ENCODE measurements at regions not wholly inside any gene's neighbourhood (a gene's known extent, or its start where the extent isn't known, plus 50 kb on each side); places are given as distances from the start of the nearest gene placed in this dataset.

DNA sequence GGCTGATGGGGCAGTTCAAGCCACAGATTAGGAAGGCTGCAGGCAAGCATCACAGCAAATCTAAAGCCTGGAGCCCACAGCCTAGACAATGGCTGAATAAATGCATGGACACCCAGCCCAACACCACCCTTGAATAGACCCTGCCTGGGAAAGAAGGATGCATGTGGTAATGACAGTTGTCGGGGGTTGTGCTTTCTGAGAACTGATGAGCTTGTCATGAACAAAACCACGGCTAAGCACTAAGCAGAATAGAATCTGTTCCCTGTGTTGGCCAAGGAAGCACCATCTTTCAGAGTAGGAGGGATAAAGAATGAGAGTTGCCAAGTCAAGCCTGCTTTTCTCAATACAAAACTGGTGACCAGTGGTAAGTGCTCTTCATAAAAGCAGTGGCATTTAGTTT lies 66.1 kb upstream of the JCAD start:
- CTCF ChIA-PET, result interaction anchor here (0.9 kb wide), 1 partner anchor 127 kb away, joined by 4 read pairs; no protein-coding TSS in a partner anchor

DNA sequence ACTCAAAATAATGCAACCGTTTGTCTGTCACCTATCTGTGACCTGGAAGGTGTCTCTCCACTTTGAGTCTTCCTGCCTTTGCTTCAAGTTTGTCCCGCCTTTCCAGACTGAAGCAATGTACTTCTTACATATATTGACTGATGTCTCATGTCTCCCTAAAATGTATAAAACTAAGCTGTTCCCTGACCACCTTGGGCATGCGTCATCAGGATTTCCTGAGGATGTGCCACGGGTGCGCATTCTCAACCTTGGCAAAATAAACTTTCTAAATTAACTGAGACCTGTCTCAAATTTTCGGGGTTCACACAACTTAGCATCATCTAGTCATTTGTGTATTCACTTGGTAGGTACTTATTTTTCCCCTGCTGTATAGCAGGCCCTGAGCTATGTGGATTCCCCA lies 65.3 kb upstream of the JCAD start:
- no peaks in the 10 kb centered on the region for H3K36me3 Mint-ChIP-seq (ENCODE audit: low read depth)
- ChIA-PET POLR2A (no interaction called here), CTCF (interaction anchor here (1.4 kb wide), 1 partner anchor 9 kb away, joined by 4 read pairs; no protein-coding TSS in a partner anchor)
- DNase-seq, result no peak
- H3K4me3 Mint-ChIP-seq, result no peak overlapping the region
- H3K27ac Mint-ChIP-seq, result no peak overlapping the region
- peaks cover 13% of the 10 kb centered on the region for H3K27me3 Mint-ChIP-seq
- peaks cover 5% of the 10 kb centered on the region for H3K4me1 Mint-ChIP-seq
- H3K9me3 Mint-ChIP-seq, result peaks cover 3% of the 10 kb centered on the region

More for the DNA sequence above, 66.1 kb upstream of the JCAD start:
- no peak for DNase-seq
- H3K9me3 Mint-ChIP-seq, result peaks cover 3% of the 10 kb centered on the region
- H3K27ac Mint-ChIP-seq, result no peak overlapping the region
- H3K4me1 Mint-ChIP-seq, result peaks cover 5% of the 10 kb centered on the region
- H3K27me3 Mint-ChIP-seq, result peaks cover 13% of the 10 kb centered on the region
- no peak overlapping the region for H3K4me3 Mint-ChIP-seq
- H3K36me3 Mint-ChIP-seq (ENCODE audit: low read depth), result no peaks in the 10 kb centered on the region
- POLR2A ChIA-PET, result no interaction called here

DNA sequence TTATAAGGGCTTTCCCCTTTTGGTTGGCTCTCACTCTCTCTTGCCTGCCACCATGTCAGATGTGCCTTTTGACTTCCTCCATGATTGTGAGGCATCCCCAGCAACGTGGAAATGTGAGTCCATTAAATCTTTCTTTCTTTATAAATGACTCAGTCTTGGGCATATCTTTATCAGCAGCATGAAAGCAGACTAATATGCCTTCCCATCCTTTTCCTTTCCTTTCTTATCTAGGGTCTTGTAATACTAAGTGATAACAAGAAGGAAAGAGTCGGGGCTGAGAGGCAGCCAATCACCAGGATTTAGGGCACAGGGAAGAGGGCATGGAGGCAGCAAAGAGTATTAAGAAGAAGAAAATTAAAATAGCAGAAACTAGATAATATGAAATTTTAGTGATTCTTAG lies 62.0 kb upstream of the JCAD start:
- H3K9me3 Mint-ChIP-seq, result peaks cover 3% of the 10 kb centered on the region
- no peak overlapping the region for H3K4me3 Mint-ChIP-seq
- POLR2A ChIA-PET, result no interaction called here
- H3K36me3 Mint-ChIP-seq (ENCODE audit: low read depth), result no peaks in the 10 kb centered on the region
- H3K4me1 Mint-ChIP-seq, result peaks cover 5% of the 10 kb centered on the region
- CTCF ChIA-PET, result interaction anchor here (0.6 kb wide), 1 partner anchor 10 kb away, joined by 4 read pairs; no protein-coding TSS in a partner anchor
- H3K27me3 Mint-ChIP-seq, result peaks cover 17% of the 10 kb centered on the region
- DNase-seq, result no peak
- H3K27ac Mint-ChIP-seq, result no peak overlapping the region

DNA sequence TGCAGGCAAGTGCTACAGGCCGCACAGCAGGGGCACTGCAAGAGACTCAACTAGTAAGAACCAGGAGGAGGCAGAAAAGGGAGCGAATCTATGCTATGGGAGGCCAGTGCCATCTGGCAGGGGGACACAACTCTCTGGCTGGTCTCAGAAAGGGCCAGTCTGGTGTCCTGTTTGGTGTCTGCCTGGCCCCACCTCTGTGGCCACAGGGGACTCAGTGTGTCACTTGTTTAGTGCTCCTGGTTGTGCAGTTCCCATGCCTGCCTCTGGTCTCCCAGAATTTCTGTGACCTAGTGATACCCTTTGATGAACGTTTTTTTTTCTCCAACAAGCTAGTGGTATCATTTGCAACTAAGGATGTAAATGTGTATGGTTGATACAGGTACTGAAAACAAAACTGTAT lies 59.2 kb upstream of the JCAD start:
- H3K9me3 Mint-ChIP-seq, result peaks cover 3% of the 10 kb centered on the region
- ChIA-PET CTCF (interaction anchor here (0.7 kb wide), 1 partner anchor 26 kb away, joined by 3 read pairs; no protein-coding TSS in a partner anchor), POLR2A (no interaction called here)
- H3K27ac Mint-ChIP-seq, result no peak overlapping the region
- H3K36me3 Mint-ChIP-seq (ENCODE audit: low read depth), result no peaks in the 10 kb centered on the region
- H3K4me1 Mint-ChIP-seq, result peaks cover 12% of the 10 kb centered on the region
- no peak for DNase-seq
- peaks cover 24% of the 10 kb centered on the region for H3K27me3 Mint-ChIP-seq
- no peak overlapping the region for H3K4me3 Mint-ChIP-seq

DNA sequence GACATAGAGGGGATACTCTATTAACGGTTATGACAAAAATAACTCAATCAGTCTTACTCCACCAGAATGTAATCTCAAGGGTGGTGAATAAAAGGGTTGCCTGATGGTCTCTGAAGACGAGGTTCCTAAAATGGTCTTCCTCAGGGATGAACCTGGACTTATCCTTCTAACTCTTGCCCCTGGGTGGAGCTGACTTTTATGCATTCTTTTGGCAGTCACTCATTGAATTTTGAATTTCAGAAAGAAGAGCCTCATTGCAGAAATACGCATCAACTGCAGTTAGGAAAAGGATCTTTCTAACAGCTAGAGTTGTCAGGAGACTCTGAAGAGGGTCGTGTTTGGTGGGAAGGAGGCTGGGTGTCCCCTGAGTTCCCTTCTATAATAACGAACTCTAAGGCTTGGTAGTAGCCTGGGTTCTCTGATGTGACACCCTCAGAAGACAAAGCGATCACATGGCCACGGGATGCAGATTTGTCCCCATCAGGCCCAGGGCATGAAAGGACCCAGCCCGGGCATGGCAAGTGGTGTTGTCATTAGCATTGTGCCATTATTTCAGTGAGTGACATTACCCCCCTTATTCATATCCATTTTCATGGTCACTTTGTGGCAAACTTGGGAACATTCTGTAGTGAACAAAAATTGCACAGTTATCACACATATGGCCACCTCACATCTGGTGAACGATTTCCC lies 58.6 kb upstream of the JCAD start:
- H3K36me3 Mint-ChIP-seq (ENCODE audit: low read depth), result no peaks in the 10 kb centered on the region
- H3K27ac Mint-ChIP-seq, result no peak overlapping the region
- H3K4me3 Mint-ChIP-seq, result no peak overlapping the region
- ChIA-PET CTCF (no interaction called here), POLR2A (no interaction called here)
- DNase-seq, result no peak
- H3K4me1 Mint-ChIP-seq, result peaks cover 14% of the 10 kb centered on the region
- H3K27me3 Mint-ChIP-seq, result peaks cover 26% of the 10 kb centered on the region
- H3K9me3 Mint-ChIP-seq, result peaks cover 3% of the 10 kb centered on the region

DNA sequence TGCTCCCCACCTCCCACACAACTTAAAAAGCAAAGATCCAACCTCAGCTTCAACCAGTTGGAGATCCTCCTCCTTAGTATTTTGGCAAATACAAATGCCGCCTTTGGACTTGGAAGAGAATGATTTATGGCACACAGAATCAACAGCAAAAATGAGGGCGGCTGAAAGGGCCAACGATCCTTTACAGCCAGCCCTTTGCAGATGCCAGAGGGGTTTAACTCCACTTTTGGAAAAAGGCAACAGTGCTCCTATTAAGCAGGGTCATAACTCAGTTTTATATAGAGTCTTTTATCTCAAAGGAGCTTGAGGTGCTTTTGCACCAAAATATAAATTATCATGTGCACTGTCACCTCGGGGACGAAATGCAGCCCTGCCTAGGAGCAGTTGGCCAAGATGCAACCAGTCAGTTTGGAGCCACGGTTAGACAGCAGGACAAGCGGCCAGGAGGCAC lies 56.7 kb upstream of the JCAD start:
- Mint-ChIP-seq H3K4me1 (peaks cover 14% of the 10 kb centered on the region), H3K4me3 (no peak overlapping the region), H3K27me3 (peaks cover 22% of the 10 kb centered on the region), H3K9me3 (no peaks in the 10 kb centered on the region), H3K36me3 (ENCODE audit: low read depth) (no peaks in the 10 kb centered on the region), H3K27ac (no peak overlapping the region)
- POLR2A ChIA-PET, result no interaction called here
- DNase-seq, result no peak
- CTCF ChIA-PET, result interaction anchor here (0.6 to 1.6 kb wide), 4 partner anchors 8 to 230 kb away, joined by 3 to 5 read pairs (median 4); no protein-coding TSS in a partner anchor

DNA sequence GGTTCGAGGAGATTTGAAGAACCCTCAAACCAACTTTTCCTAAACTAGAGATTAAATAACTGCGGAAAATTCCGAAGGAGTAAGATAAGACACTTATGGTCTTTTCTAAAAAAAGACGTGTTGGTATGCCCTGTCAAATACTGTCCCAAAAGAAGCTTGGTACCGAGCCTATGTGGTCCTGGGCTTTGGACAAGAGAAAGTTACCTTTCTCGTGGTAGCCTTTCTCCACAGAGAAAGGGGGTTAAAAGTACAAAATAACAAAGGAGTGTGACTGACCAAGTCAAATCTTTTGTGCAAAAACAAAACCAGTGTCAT lies 56.2 kb upstream of the JCAD start:
- Mint-ChIP-seq H3K27ac (no peak overlapping the region), H3K4me1 (peaks cover 14% of the 10 kb centered on the region), H3K9me3 (no peaks in the 10 kb centered on the region), H3K27me3 (peaks cover 17% of the 10 kb centered on the region), H3K4me3 (no peak overlapping the region), H3K36me3 (ENCODE audit: low read depth) (no peaks in the 10 kb centered on the region)
- DNase-seq, result no peak
- POLR2A ChIA-PET, result interaction anchor here (0.7 kb wide), 1 partner anchor 32 kb away, joined by 3 read pairs; no protein-coding TSS in a partner anchor
- CTCF ChIA-PET, result interaction anchor here (1.1 to 1.6 kb wide), 3 partner anchors 9 to 131 kb away, joined by 3 to 4 read pairs (median 3); no protein-coding TSS in a partner anchor

DNA sequence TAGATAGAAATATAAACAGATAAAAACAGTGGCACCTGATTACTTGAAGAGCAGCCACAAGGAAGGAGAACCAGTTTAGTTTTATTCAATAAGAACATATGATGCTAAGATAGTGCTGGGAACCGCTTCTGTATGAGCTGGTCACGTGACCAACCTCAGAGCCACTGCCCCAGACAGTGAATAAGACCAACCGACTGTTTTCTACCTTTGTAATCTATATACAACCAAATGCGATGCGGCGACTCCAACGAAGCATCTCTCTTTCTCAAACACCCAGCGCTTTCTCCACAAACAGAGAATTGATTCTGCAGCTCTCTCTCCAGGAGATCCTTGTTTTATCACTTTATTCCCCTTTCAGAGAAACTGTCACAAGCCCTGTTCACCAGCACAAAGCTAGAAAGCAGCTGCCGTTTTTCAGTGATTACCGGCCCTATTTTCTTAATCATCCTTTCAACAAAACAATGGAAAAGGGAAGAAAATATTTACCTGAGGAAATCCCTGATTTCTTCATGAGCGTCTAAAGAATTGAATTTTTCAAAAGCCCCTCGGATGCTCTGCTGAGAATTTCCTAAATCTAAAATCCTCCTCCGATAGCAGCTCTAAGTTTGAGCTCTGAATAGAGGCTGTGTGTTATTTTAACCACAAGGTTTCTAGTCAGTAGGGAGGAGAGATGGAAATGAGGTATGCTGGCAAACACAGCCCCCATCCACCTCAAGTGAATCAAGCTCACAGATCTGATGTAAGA lies 55.7 kb upstream of the JCAD start:
- DNase-seq, result no peak
- Mint-ChIP-seq H3K27me3 (peaks cover 17% of the 10 kb centered on the region), H3K36me3 (ENCODE audit: low read depth) (no peaks in the 10 kb centered on the region), H3K9me3 (no peaks in the 10 kb centered on the region), H3K4me1 (peaks cover 14% of the 10 kb centered on the region), H3K4me3 (no peak overlapping the region), H3K27ac (no peak overlapping the region)
- POLR2A ChIA-PET, result interaction anchor here (0.7 kb wide), 1 partner anchor 32 kb away, joined by 3 read pairs; no protein-coding TSS in a partner anchor
- CTCF ChIA-PET, result interaction anchor here (0.6 to 1.6 kb wide), 4 partner anchors 9 to 175 kb away, joined by 3 to 4 read pairs (median 3); no protein-coding TSS in a partner anchor

DNA sequence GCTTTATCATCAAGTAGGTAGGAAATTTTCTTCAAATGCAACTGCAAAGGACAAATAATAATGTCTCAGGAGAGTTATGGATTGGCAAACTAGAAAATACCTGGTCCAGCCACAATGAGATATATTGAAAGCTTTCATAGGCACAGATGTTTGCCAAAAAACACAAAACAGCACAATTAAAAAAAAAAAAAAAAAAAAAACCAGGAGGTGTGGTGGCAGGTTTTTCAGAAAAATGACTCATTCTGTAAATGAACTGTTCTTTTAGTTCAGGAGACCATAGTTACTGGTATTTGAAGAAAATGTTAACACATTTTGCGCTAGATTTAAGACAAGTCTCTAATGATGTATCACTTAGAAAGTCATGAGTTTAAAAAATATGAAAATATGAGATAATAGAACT lies 55.0 kb upstream of the JCAD start:
- Mint-ChIP-seq H3K4me1 (peaks cover 14% of the 10 kb centered on the region), H3K36me3 (ENCODE audit: low read depth) (no peaks in the 10 kb centered on the region), H3K27ac (no peak overlapping the region), H3K9me3 (peaks cover 2% of the 10 kb centered on the region), H3K4me3 (no peak overlapping the region), H3K27me3 (peaks cover 17% of the 10 kb centered on the region)
- POLR2A ChIA-PET, result no interaction called here
- DNase-seq, result no peak
- CTCF ChIA-PET, result interaction anchor here (0.6 kb wide), 1 partner anchor 174 kb away, joined by 3 read pairs; no protein-coding TSS in a partner anchor

DNA sequence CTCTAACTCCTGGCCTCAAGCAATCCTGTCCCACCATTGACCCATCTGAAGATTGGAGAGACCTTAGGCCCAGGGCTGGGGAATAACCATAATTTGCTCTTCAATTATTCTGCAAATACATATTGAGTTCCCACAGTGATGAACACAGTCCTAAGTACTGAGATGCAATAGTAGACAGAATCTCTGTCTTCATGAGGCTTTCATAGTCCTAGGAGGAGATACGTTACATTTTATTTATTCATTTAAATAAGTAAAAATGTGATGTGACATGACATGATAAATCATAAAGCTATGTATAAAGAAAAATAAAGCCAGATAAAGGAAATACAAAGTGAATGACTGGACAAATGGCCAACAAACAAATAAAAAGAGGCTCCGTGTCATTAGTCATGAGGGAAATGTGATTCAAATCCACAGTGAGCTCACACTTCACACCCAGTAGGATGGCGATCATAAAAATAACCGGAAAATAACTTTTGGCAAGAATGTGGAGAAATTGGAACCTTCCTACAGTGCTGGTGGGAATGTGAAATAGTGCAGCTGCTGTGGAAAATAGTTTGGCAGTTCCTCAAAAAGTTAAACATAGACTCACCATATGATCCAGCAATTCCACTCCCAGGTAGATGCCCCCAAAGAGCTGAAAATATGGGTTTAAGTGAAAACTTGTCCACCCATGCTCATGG lies 52.1 kb upstream of the JCAD start:
- ChIA-PET POLR2A (no interaction called here), CTCF (interaction anchor here (0.6 kb wide), 1 partner anchor 36 kb away, joined by 3 read pairs; no protein-coding TSS in a partner anchor)
- no peaks in the 10 kb centered on the region for H3K36me3 Mint-ChIP-seq (ENCODE audit: low read depth)
- H3K27ac Mint-ChIP-seq, result no peak overlapping the region
- no peak for DNase-seq
- no peak overlapping the region for H3K4me3 Mint-ChIP-seq
- H3K4me1 Mint-ChIP-seq, result peaks cover 14% of the 10 kb centered on the region
- peaks cover 10% of the 10 kb centered on the region for H3K27me3 Mint-ChIP-seq
- H3K9me3 Mint-ChIP-seq, result peaks cover 2% of the 10 kb centered on the region

Measured in activated CD4-positive, alpha-beta T cell treated with anti-CD3 and anti-CD28 coated beads, Interleukin-2, amount 10 ng/mL, durations not matched to agents 7 days and 5 days (primary cell).